Stimulated activated memory B cell treated with anti-CD40 and anti-IgM and Interleukin-4, amounts not matched to agents 10 μg/mL and 1 μg/mL and 100 μg/mL, for 72 hours (primary cell): ENCODE measurements at regions not wholly inside any gene's neighbourhood (a gene's known extent, or its start where the extent isn't known, plus 50 kb on each side); places are given as distances from the start of the nearest gene placed in this dataset.

ENCODE experiments used
- ATAC-seq: fragments of 150-1000 bp; cut with Tn5 transposase; 2 replicates; pipeline ENCODE4 v1.10.0; 2021
- H3K27ac Mint-ChIP-seq: one replicate; pipeline ENCODE4 v1.8.0; 2022; ENCODE audit warnings: mild to moderate bottlenecking, mixed read lengths
- H3K27me3 Mint-ChIP-seq: one replicate; pipeline ENCODE4 v1.8.0; 2022; ENCODE audit warnings: mixed read lengths
- H3K36me3 Mint-ChIP-seq: one replicate; pipeline ENCODE4 v1.8.0; 2022; ENCODE audit warnings: mixed read lengths
- H3K4me1 Mint-ChIP-seq: one replicate; pipeline ENCODE4 v1.8.0; 2022; ENCODE audit warnings: mixed read lengths
- H3K4me3 Mint-ChIP-seq: one replicate; pipeline ENCODE4 v1.8.0; 2022; ENCODE audit warnings: mild to moderate bottlenecking, moderate library complexity, mixed read lengths
- H3K9me3 Mint-ChIP-seq: one replicate; pipeline ENCODE4 v1.8.0; 2022; ENCODE audit warnings: mixed read lengths

GRCh38 chr2:234279637-234280036 is 217.2 kb downstream of the ARL4C start:
- Mint-ChIP-seq H3K27me3 (peaks cover 63% of the 10 kb centered on the region), H3K4me3 (no peak overlapping the region), H3K36me3 (no peaks in the 10 kb centered on the region), H3K9me3 (peaks cover 7% of the 10 kb centered on the region), H3K4me1 (no peaks in the 10 kb centered on the region), H3K27ac (no peak overlapping the region)
- no peak for ATAC-seq

GRCh38 chr2:234278556-234279255 is 218.2 kb downstream of the ARL4C start:
- Mint-ChIP-seq H3K27me3 (peaks cover 63% of the 10 kb centered on the region), H3K4me3 (no peak overlapping the region), H3K27ac (no peak overlapping the region), H3K4me1 (peaks cover 5% of the 10 kb centered on the region), H3K36me3 (no peaks in the 10 kb centered on the region), H3K9me3 (peaks cover 7% of the 10 kb centered on the region)
- no peak for ATAC-seq

- no peaks in the 10 kb centered on the region for H3K36me3 Mint-ChIP-seq
Measured at GRCh38 chr2:234275515-234275914, 221.4 kb downstream of the ARL4C start.

GRCh38 chr2:234273887-234274584 is 222.8 kb downstream of the ARL4C start:
- Mint-ChIP-seq H3K4me1 (peaks cover 5% of the 10 kb centered on the region), H3K36me3 (no peaks in the 10 kb centered on the region), H3K9me3 (peaks cover under 1% of the 10 kb centered on the region), H3K27me3 (peaks cover 40% of the 10 kb centered on the region), H3K27ac (no peak overlapping the region), H3K4me3 (no peak overlapping the region)
- ATAC-seq = no peak

More at GRCh38 chr2:234275515-234275914, 221.4 kb downstream of the ARL4C start:
- no peak for ATAC-seq
- Mint-ChIP-seq H3K27ac (no peak overlapping the region), H3K4me1 (peaks cover 5% of the 10 kb centered on the region), H3K9me3 (peaks cover 5% of the 10 kb centered on the region), H3K4me3 (no peak overlapping the region), H3K27me3 (peaks cover 48% of the 10 kb centered on the region)

- Mint-ChIP-seq H3K4me3 (no peak overlapping the region), H3K4me1 (peaks cover 5% of the 10 kb centered on the region), H3K27ac (no peak overlapping the region), H3K36me3 (no peaks in the 10 kb centered on the region), H3K27me3 (peaks cover 24% of the 10 kb centered on the region), H3K9me3 (no peaks in the 10 kb centered on the region)
- ATAC-seq = no peak
Measured at GRCh38 chr2:234272069-234272850, 221.8 kb downstream of the SPP2 start.

- H3K4me3 Mint-ChIP-seq = no peak overlapping the region
- peaks cover 5% of the 10 kb centered on the region for H3K4me1 Mint-ChIP-seq
- H3K9me3 Mint-ChIP-seq = no peaks in the 10 kb centered on the region
- ATAC-seq = no peak
- H3K36me3 Mint-ChIP-seq = no peaks in the 10 kb centered on the region
- peaks cover 24% of the 10 kb centered on the region for H3K27me3 Mint-ChIP-seq
- no peak overlapping the region for H3K27ac Mint-ChIP-seq
Measured at GRCh38 chr2:234271338-234271737, 220.8 kb downstream of the SPP2 start.

- Mint-ChIP-seq H3K4me3 (no peak overlapping the region), H3K27me3 (peaks cover 29% of the 10 kb centered on the region), H3K27ac (no peak overlapping the region), H3K36me3 (no peaks in the 10 kb centered on the region), H3K9me3 (no peaks in the 10 kb centered on the region), H3K4me1 (peaks cover 5% of the 10 kb centered on the region)
- ATAC-seq = no peak
Measured at GRCh38 chr2:234269769-234270204, 219.3 kb downstream of the SPP2 start.

- H3K36me3 Mint-ChIP-seq = no peaks in the 10 kb centered on the region
- no peak for ATAC-seq
- no peak overlapping the region for H3K27ac Mint-ChIP-seq
- H3K9me3 Mint-ChIP-seq = no peaks in the 10 kb centered on the region
- no peak overlapping the region for H3K4me3 Mint-ChIP-seq
- no peaks in the 10 kb centered on the region for H3K4me1 Mint-ChIP-seq
- peaks cover 21% of the 10 kb centered on the region for H3K27me3 Mint-ChIP-seq
Measured at GRCh38 chr2:234267534-234267933, 217.0 kb downstream of the SPP2 start.

GRCh38 chr2:234266952-234267351 is 216.4 kb downstream of the SPP2 start:
- H3K36me3 Mint-ChIP-seq = no peaks in the 10 kb centered on the region
- H3K9me3 Mint-ChIP-seq = no peaks in the 10 kb centered on the region
- H3K4me1 Mint-ChIP-seq = no peaks in the 10 kb centered on the region
- peaks cover 21% of the 10 kb centered on the region for H3K27me3 Mint-ChIP-seq
- ATAC-seq = no peak
- H3K4me3 Mint-ChIP-seq = no peak overlapping the region
- no peak overlapping the region for H3K27ac Mint-ChIP-seq

GRCh38 chr2:234265206-234265605 is 214.7 kb downstream of the SPP2 start:
- H3K9me3 Mint-ChIP-seq = no peaks in the 10 kb centered on the region
- H3K4me3 Mint-ChIP-seq = no peak overlapping the region
- no peaks in the 10 kb centered on the region for H3K4me1 Mint-ChIP-seq
- ATAC-seq = no peak
- peaks cover 36% of the 10 kb centered on the region for H3K27me3 Mint-ChIP-seq
- H3K36me3 Mint-ChIP-seq = no peaks in the 10 kb centered on the region
- no peak overlapping the region for H3K27ac Mint-ChIP-seq

GRCh38 chr2:234261736-234262135 is 211.2 kb downstream of the SPP2 start:
- peaks cover 51% of the 10 kb centered on the region for H3K27me3 Mint-ChIP-seq
- no peak overlapping the region for H3K4me3 Mint-ChIP-seq
- ATAC-seq = no peak
- no peak overlapping the region for H3K27ac Mint-ChIP-seq
- no peaks in the 10 kb centered on the region for H3K9me3 Mint-ChIP-seq
- H3K36me3 Mint-ChIP-seq = no peaks in the 10 kb centered on the region
- no peaks in the 10 kb centered on the region for H3K4me1 Mint-ChIP-seq

- no peak overlapping the region for H3K27ac Mint-ChIP-seq
- no peak for ATAC-seq
- H3K36me3 Mint-ChIP-seq = no peaks in the 10 kb centered on the region
- no peaks in the 10 kb centered on the region for H3K4me1 Mint-ChIP-seq
- H3K9me3 Mint-ChIP-seq = no peaks in the 10 kb centered on the region
- H3K4me3 Mint-ChIP-seq = no peak overlapping the region
- H3K27me3 Mint-ChIP-seq = peaks cover 48% of the 10 kb centered on the region
Measured at GRCh38 chr2:234259440-234259839, 208.9 kb downstream of the SPP2 start.

- ATAC-seq = no peak
- Mint-ChIP-seq H3K27ac (no peak overlapping the region), H3K4me3 (no peak overlapping the region), H3K9me3 (no peaks in the 10 kb centered on the region), H3K36me3 (no peaks in the 10 kb centered on the region), H3K27me3 (peaks cover 42% of the 10 kb centered on the region), H3K4me1 (no peaks in the 10 kb centered on the region)
Measured at GRCh38 chr2:234258562-234259141, 208.2 kb downstream of the SPP2 start.

GRCh38 chr2:234257859-234258561 is 207.5 kb downstream of the SPP2 start:
- H3K27ac Mint-ChIP-seq = no peak overlapping the region
- H3K36me3 Mint-ChIP-seq = no peaks in the 10 kb centered on the region
- no peak overlapping the region for H3K4me3 Mint-ChIP-seq
- H3K27me3 Mint-ChIP-seq = peaks cover 46% of the 10 kb centered on the region
- no peaks in the 10 kb centered on the region for H3K9me3 Mint-ChIP-seq
- ATAC-seq = no peak
- no peaks in the 10 kb centered on the region for H3K4me1 Mint-ChIP-seq

GRCh38 chr2:234256516-234256915 is 206.0 kb downstream of the SPP2 start:
- ATAC-seq = no peak
- Mint-ChIP-seq H3K4me1 (no peaks in the 10 kb centered on the region), H3K9me3 (no peaks in the 10 kb centered on the region), H3K36me3 (no peaks in the 10 kb centered on the region), H3K4me3 (no peak overlapping the region), H3K27me3 (peaks cover 59% of the 10 kb centered on the region), H3K27ac (no peak overlapping the region)
